ENCODE measurements at regions not wholly inside any gene's neighbourhood (a gene's known extent, or its start where the extent isn't known, plus 50 kb on each side); places are given as distances from the start of the nearest gene placed in this dataset.

GRCh38 chr4:71258323-71258722 is 80.5 kb upstream of the SLC4A4 start:
- Histone ChIP-seq H3K27me3 (no peaks in the 10 kb centered on the region), H3K9me2 (replicated peaks; ENCODE audit: insufficient read depth) (no peaks in the 10 kb centered on the region), H3K4me1 (ENCODE audit: insufficient read depth) (no peaks in the 10 kb centered on the region), H3K79me2 (no peaks in the 10 kb centered on the region), H3K4me2 (no peak overlapping the region), H3K4me3 (no peak overlapping the region), H3K36me3 (replicated peaks; ENCODE audit: insufficient read depth, low read depth) (no peaks in the 10 kb centered on the region), H3K9me3 (ENCODE audit: low read depth) (no peaks in the 10 kb centered on the region), H3K27ac (no peak overlapping the region), H4K20me1 (ENCODE audit: insufficient read depth, poor library complexity, severe bottlenecking) (no peaks in the 10 kb centered on the region), H2AFZ (no peak overlapping the region)
- WGBS (ENCODE audit: low lambda C conversion rate, missing lambda C conversion rate) = 89% methylated on average over 7 of the region's 7 CpGs
- no peak for DNase-seq (ENCODE audit: low spot score)
- TF ChIP-seq EZH2 (IDR thresholded peaks at IDR 0.05; ENCODE audit: borderline replicate concordance) (no peak), EZH2phosphoT487 (IDR thresholded peaks at IDR 0.05; ENCODE audit: low read depth, severe bottlenecking, unreplicated experiment) (no peak)
- TF ChIP-seq, protein P1, sequence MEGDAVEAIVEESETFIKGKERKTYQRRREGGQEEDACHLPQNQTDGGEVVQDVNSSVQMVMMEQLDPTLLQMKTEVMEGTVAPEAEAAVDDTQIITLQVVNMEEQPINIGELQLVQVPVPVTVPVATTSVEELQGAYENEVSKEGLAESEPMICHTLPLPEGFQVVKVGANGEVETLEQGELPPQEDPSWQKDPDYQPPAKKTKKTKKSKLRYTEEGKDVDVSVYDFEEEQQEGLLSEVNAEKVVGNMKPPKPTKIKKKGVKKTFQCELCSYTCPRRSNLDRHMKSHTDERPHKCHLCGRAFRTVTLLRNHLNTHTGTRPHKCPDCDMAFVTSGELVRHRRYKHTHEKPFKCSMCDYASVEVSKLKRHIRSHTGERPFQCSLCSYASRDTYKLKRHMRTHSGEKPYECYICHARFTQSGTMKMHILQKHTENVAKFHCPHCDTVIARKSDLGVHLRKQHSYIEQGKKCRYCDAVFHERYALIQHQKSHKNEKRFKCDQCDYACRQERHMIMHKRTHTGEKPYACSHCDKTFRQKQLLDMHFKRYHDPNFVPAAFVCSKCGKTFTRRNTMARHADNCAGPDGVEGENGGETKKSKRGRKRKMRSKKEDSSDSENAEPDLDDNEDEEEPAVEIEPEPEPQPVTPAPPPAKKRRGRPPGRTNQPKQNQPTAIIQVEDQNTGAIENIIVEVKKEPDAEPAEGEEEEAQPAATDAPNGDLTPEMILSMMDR (IDR thresholded peaks at IDR 0.05; ENCODE audit: poor library complexity) = no peak

DNA sequence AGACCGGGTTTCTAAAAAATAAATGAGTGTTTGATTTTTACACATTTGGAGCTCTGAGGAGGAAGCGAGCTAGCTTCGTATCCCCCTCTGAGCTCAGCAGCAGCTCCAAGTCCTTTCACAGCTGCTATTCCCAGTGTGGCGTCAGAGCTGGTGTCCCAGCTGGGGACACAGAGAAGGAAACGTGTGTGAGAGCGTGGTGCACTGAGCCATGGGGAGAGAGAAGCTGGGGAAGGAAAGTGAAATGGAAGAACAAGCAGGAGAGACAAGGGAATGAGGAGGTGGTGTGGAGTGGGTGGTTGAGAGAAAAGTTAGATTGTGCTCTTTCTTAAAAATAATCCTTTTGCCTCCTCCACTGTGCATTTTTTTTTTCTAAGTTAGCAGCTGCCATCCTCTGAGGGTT is 79.5 kb upstream of the SLC4A4 start:
- H2AFZ ChIP-seq = no peak overlapping the region
- H3K4me1 ChIP-seq (ENCODE audit: insufficient read depth) = no peaks in the 10 kb centered on the region
- no peaks in the 10 kb centered on the region for H3K27me3 ChIP-seq
- no peak overlapping the region for H3K4me3 ChIP-seq
- WGBS (ENCODE audit: low lambda C conversion rate, missing lambda C conversion rate) = 91% methylated on average over 6 of the region's 6 CpGs
- no peaks in the 10 kb centered on the region for H3K9me2 ChIP-seq (replicated peaks; ENCODE audit: insufficient read depth)
- no peaks in the 10 kb centered on the region for H3K79me2 ChIP-seq
- no peaks in the 10 kb centered on the region for H4K20me1 ChIP-seq (ENCODE audit: insufficient read depth, poor library complexity, severe bottlenecking)
- no peak for DNase-seq (ENCODE audit: low spot score)
- H3K27ac ChIP-seq = no peak overlapping the region
- H3K4me2 ChIP-seq = no peak overlapping the region
- TF ChIP-seq, protein P1 (IDR thresholded peaks at IDR 0.05; ENCODE audit: poor library complexity) = no peak
- TF ChIP-seq EZH2phosphoT487 (IDR thresholded peaks at IDR 0.05; ENCODE audit: low read depth, severe bottlenecking, unreplicated experiment) (no peak), EZH2 (IDR thresholded peaks at IDR 0.05; ENCODE audit: borderline replicate concordance) (no peak)
- H3K9me3 ChIP-seq (ENCODE audit: low read depth) = no peaks in the 10 kb centered on the region
- no peaks in the 10 kb centered on the region for H3K36me3 ChIP-seq (replicated peaks; ENCODE audit: insufficient read depth, low read depth)

- Histone ChIP-seq H3K4me1 (ENCODE audit: insufficient read depth) (no peaks in the 10 kb centered on the region), H3K4me2 (no peak overlapping the region), H3K9me3 (ENCODE audit: low read depth) (no peaks in the 10 kb centered on the region), H2AFZ (no peak overlapping the region), H3K79me2 (no peaks in the 10 kb centered on the region), H4K20me1 (ENCODE audit: insufficient read depth, poor library complexity, severe bottlenecking) (no peaks in the 10 kb centered on the region), H3K27ac (no peak overlapping the region), H3K27me3 (no peaks in the 10 kb centered on the region), H3K36me3 (replicated peaks; ENCODE audit: insufficient read depth, low read depth) (no peaks in the 10 kb centered on the region), H3K9me2 (replicated peaks; ENCODE audit: insufficient read depth) (no peaks in the 10 kb centered on the region), H3K4me3 (no peak overlapping the region)
- WGBS (ENCODE audit: low lambda C conversion rate, missing lambda C conversion rate) = 92% methylated on average over 3 of the region's 3 CpGs
- no peak for DNase-seq (ENCODE audit: low spot score)
- TF ChIP-seq, protein P1 (IDR thresholded peaks at IDR 0.05; ENCODE audit: poor library complexity) = no peak
- TF ChIP-seq EZH2 (IDR thresholded peaks at IDR 0.05; ENCODE audit: borderline replicate concordance) (no peak), EZH2phosphoT487 (IDR thresholded peaks at IDR 0.05; ENCODE audit: low read depth, severe bottlenecking, unreplicated experiment) (no peak)
These were observed 78.9 kb upstream of the SLC4A4 start for GRCh38 chr4:71259911-71260331.

DNA sequence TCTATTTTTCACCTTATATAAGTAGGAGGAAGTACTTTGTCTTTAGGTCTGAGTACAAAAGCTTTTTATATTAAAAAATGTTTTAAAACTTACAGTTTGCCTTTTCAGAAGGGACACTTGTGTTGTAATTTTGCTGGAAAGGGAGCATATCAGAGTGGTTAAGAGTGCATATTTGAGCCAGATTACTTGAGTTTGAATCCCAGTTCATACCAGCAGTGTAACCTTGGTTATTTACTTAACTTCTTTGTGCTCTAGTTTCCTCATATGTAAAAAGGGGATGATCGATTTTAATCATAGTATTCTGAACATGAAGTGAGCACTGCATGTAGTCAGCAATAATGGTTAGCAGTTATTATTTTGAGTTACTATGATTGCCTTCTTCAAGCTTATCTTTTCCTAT is 78.3 kb upstream of the SLC4A4 start:
- Histone ChIP-seq H3K36me3 (replicated peaks; ENCODE audit: insufficient read depth, low read depth) (no peaks in the 10 kb centered on the region), H2AFZ (no peak overlapping the region), H3K4me2 (no peak overlapping the region), H4K20me1 (ENCODE audit: insufficient read depth, poor library complexity, severe bottlenecking) (no peaks in the 10 kb centered on the region), H3K4me1 (ENCODE audit: insufficient read depth) (no peaks in the 10 kb centered on the region), H3K27ac (no peak overlapping the region), H3K4me3 (no peak overlapping the region), H3K27me3 (no peaks in the 10 kb centered on the region), H3K9me2 (replicated peaks; ENCODE audit: insufficient read depth) (no peaks in the 10 kb centered on the region), H3K9me3 (ENCODE audit: low read depth) (no peaks in the 10 kb centered on the region), H3K79me2 (no peaks in the 10 kb centered on the region)
- DNase-seq (ENCODE audit: low spot score) = no peak
- TF ChIP-seq EZH2phosphoT487 (IDR thresholded peaks at IDR 0.05; ENCODE audit: low read depth, severe bottlenecking, unreplicated experiment) (no peak), EZH2 (IDR thresholded peaks at IDR 0.05; ENCODE audit: borderline replicate concordance) (no peak)
- TF ChIP-seq, protein P1 (IDR thresholded peaks at IDR 0.05; ENCODE audit: poor library complexity) = no peak
- 85% methylated on average over 1 of the region's 1 CpG for WGBS (ENCODE audit: low lambda C conversion rate, missing lambda C conversion rate)
